GM12878 (cell line): ENCODE measurements at regions not wholly inside any gene's neighbourhood (a gene's known extent, or its start where the extent isn't known, plus 50 kb on each side); places are given as distances from the start of the nearest gene placed in this dataset.

Experiments used
- ATAC-seq: fragments of 200-7000 bp; cut with Tn5 transposase; 3 replicates; pipeline ENCODE4 v1.9.1; 2020; ENCODE audit warnings: mild to moderate bottlenecking, moderate library complexity
- BruUV-seq: library from RNA; stranded (reverse); fragments of 400-500 nt; replicated peaks from 2 replicates; lab custom pipeline; 2021; lab: Mats Ljungman, UMichigan
- CTCF ChIA-PET: fragments of 300-600 bp; sonication (Branson Sonifier 250); formaldehyde crosslinking; extraction: SDS; loops from one replicate; lab custom pipeline; 2021; ENCODE audit warnings: inconsistent platforms; lab: Yijun Ruan, JAX
- POLR2A ChIA-PET: fragments of 350-600 bp; formaldehyde crosslinking; extraction: SDS; loops from one replicate; lab custom pipeline; 2021; ENCODE audit warnings: inconsistent platforms; lab: Charles Lee
- RAD21 ChIA-PET: fragments of 300-600 bp; sonication (Branson Sonifier 250); formaldehyde crosslinking; loops from one replicate; lab custom pipeline; 2023; ENCODE audit warnings: antibody characterized with exemption; ENCODE audit not compliant: unreplicated experiment; lab: Charles Lee
- SMC1A ChIA-PET: fragments of 300-600 bp; sonication (Branson Sonifier 250); formaldehyde crosslinking; loops from one replicate; lab custom pipeline; 2023; ENCODE audit not compliant: unreplicated experiment, uncharacterized antibody; lab: Charles Lee
- DNase-seq: peaks from one replicate; pipeline ENCODE4 v3.0.0-alpha.2; 2011; ENCODE audit warnings: low read depth, low spot score
- FAIRE-seq: peaks from 3 replicates; lab custom pipeline; 2011; peaks lifted over from hg19 to GRCh38; lab: Jason Lieb, UNC
- H2AFZ ChIP-seq: 2 replicates; pipeline ENCODE4 v1.6.0; 2011; ENCODE audit warnings: low read depth, low read length, control low read depth; ENCODE audit not compliant: control insufficient read depth
- H3K27ac ChIP-seq: 2 replicates; pipeline ENCODE4 v1.5.1; 2011; ENCODE audit warnings: control low read depth; ENCODE audit not compliant: control insufficient read depth, insufficient read depth
- H3K27me3 ChIP-seq, 2 experiments: replicated peaks in 1 of 2; 2 replicates each; pipeline versions ENCODE4 v1.6.0 to v1.6.1; 2011; ENCODE audit warnings: low read length in 1 of 2; ENCODE audit not compliant: control insufficient read depth in 2 of 2, insufficient read depth in 2 of 2
- H3K36me3 ChIP-seq, 2 experiments: 2 replicates each; pipeline ENCODE4 v1.5.1; 2011; ENCODE audit warnings: low read length in 1 of 2; ENCODE audit not compliant: control insufficient read depth in 2 of 2, insufficient read depth in 2 of 2
- H3K4me1 ChIP-seq: 2 replicates; pipeline ENCODE4 v1.6.1; 2011; ENCODE audit warnings: mild to moderate bottlenecking, low read length, moderate library complexity, mixed read lengths; ENCODE audit not compliant: control insufficient read depth, insufficient read depth
- H3K4me2 ChIP-seq: 2 replicates; pipeline ENCODE4 v1.6.0; 2011; ENCODE audit warnings: control low read depth; ENCODE audit not compliant: control insufficient read depth, insufficient read depth
- H3K4me3 ChIP-seq: fragments of 200-600 bp; sonication (generic); 2 replicates; pipeline ENCODE4 v1.5.1; 2016
- H3K79me2 ChIP-seq: 2 replicates; pipeline ENCODE4 v1.6.0; 2011; ENCODE audit warnings: low read length; ENCODE audit not compliant: control insufficient read depth, insufficient read depth
- H3K9ac ChIP-seq: 2 replicates; pipeline ENCODE4 v1.8.0; 2011; ENCODE audit warnings: low read length, control low read depth, mixed read lengths; ENCODE audit not compliant: control insufficient read depth, insufficient read depth
- H3K9me3 ChIP-seq: replicated peaks from 3 replicates; pipeline ENCODE4 v1.5.1; 2011; ENCODE audit warnings: mild to moderate bottlenecking, low read length; ENCODE audit not compliant: control insufficient read depth, insufficient read depth
- H4K20me1 ChIP-seq: 2 replicates; pipeline ENCODE4 v1.6.0; 2011; ENCODE audit not compliant: control insufficient read depth, insufficient read depth
- CHD1 ChIP-seq: IDR thresholded peaks from 2 replicates; pipeline ENCODE4 v1.6.1; 2012; ENCODE audit warnings: low read depth, low read length, improper control_type of control experiment
- EP300 ChIP-seq, 2 experiments: fragments of 150-350 bp in 1 of 2; IDR thresholded peaks; 2 replicates each; pipeline ENCODE4 v1.6.1; 2011 to 2012; ENCODE audit warnings: low read depth in 2 of 2, low read length in 2 of 2, borderline replicate concordance in 1 of 2, improper control_type of control experiment in 1 of 2, inconsistent platforms in 1 of 2; ENCODE audit not compliant: control insufficient read depth in 1 of 2
- KAT2A ChIP-seq: conservative IDR thresholded peaks from 2 replicates; pipeline ENCODE4 v1.6.1; 2011; ENCODE audit warnings: low read depth, low read length; ENCODE audit not compliant: control insufficient read depth
- KDM1A ChIP-seq: fragments of 200-600 bp; sonication (generic); IDR thresholded peaks from 2 replicates; pipeline ENCODE4 v1.6.1; 2016; ENCODE audit warnings: borderline replicate concordance
- MYC ChIP-seq: IDR thresholded peaks from 2 replicates; pipeline ENCODE4 v1.6.1; 2011; ENCODE audit warnings: mild to moderate bottlenecking, low read length, moderate library complexity, inconsistent platforms; ENCODE audit not compliant: insufficient read depth, insufficient replicate concordance, insufficient read length, severe bottlenecking
- NFYA ChIP-seq: IDR thresholded peaks from 2 replicates; pipeline ENCODE4 v1.6.1; 2011; ENCODE audit warnings: low read depth, mild to moderate bottlenecking, low read length, improper control_type of control experiment, borderline replicate concordance
- NR2C2 ChIP-seq: IDR thresholded peaks from 2 replicates; pipeline ENCODE4 v1.6.1; 2011; ENCODE audit warnings: borderline replicate concordance, low read depth; ENCODE audit not compliant: control insufficient read depth, insufficient read length
- POU2F2 ChIP-seq: IDR thresholded peaks from 3 replicates; pipeline ENCODE4 v1.6.1; 2011; ENCODE audit warnings: low read depth, mild to moderate bottlenecking, low read length, borderline replicate concordance
- TAF1 ChIP-seq: IDR thresholded peaks from 2 replicates; pipeline ENCODE4 v1.6.1; 2011; ENCODE audit warnings: mild to moderate bottlenecking, low read depth, low read length, borderline replicate concordance
- TCF3 ChIP-seq: IDR thresholded peaks from 2 replicates; pipeline ENCODE4 v1.6.1; 2012; ENCODE audit warnings: low read depth, mild to moderate bottlenecking, low read length, borderline replicate concordance; ENCODE audit not compliant: insufficient read depth
- TCF7 ChIP-seq: IDR thresholded peaks from 2 replicates; pipeline ENCODE4 v1.6.1; 2014; ENCODE audit warnings: antibody characterized with exemption, borderline replicate concordance
- YY1 ChIP-seq: IDR thresholded peaks from 2 replicates; pipeline ENCODE4 v1.6.1; 2011; ENCODE audit warnings: low read depth, mild to moderate bottlenecking, low read length
- ZNF217 ChIP-seq: fragments of 450-650 bp; IDR thresholded peaks from 2 replicates; pipeline ENCODE4 v1.6.1; 2017; ENCODE audit warnings: antibody characterized with exemption, mild to moderate bottlenecking
- WGBS: methylation state at CpG from one replicate; pipeline ENCODE4 v1.1.6; 2016; ENCODE audit warnings: low lambda C conversion rate; ENCODE audit not compliant: insufficient replicate concordance, insufficient coverage; ENCODE audit errors: missing lambda C conversion rate; 5-methylcytosine and 5-hydroxymethylcytosine counted together
- in situ Hi-C: fragments of 300-500 bp; cut with MboI; formaldehyde crosslinking; loops from 9 replicates; pipeline ENCODE4 v1.14.3; 2018; ENCODE audit warnings: mixed read lengths
- intact Hi-C: fragments of 100-400 bp; cut with micrococcal nuclease; formaldehyde crosslinking; loops from one replicate; pipeline ENCODE4 v1.14.2; 2022; ENCODE audit not compliant: unreplicated experiment
- TF ChIP-seq, protein P1 (sequence below): IDR thresholded peaks from 2 replicates; pipeline ENCODE4 v1.6.1; 2012; ENCODE audit warnings: low read depth, low read length, improper control_type of control experiment
- TF ChIP-seq, protein P2 (sequence below): fragments of 150-350 bp; IDR thresholded peaks from 2 replicates; pipeline ENCODE4 v1.6.1; 2016; ENCODE audit warnings: low read depth, low read length

DNA sequence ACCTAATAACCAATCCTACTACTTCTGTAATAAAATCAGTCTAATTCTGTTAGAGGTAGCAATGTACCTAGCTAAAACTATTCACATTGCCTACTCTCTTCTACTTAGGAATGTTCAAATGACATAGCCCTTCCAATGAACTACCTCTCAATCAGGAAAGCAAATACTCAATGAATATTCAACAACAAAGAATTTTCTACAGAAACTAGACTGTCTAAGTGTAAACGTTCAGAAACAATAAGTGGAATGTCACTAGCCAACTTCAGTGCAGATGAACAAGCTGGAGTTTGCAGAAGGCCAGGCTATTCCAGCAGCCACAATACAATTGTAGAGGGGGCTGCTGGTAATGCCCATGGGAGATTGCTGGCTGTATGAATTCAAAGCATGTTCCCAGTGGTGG is 743.2 kb upstream of the CDH10 start:
- ChIA-PET RAD21 (no interaction called here), SMC1A (no interaction called here), POLR2A (no interaction called here), CTCF (no interaction called here)
- TF ChIP-seq KAT2A: no peak
- no peak for TF ChIP-seq TAF1
- no peak for TF ChIP-seq EP300 (IDR thresholded peaks at IDR 0.05; ENCODE audit: borderline replicate concordance in 1 of 2, control insufficient read depth in 1 of 2, low read depth in 2 of 2, low read length in 2 of 2)
- TF ChIP-seq POU2F2: no peak
- no peak for TF ChIP-seq YY1
- TF ChIP-seq, protein P1, sequence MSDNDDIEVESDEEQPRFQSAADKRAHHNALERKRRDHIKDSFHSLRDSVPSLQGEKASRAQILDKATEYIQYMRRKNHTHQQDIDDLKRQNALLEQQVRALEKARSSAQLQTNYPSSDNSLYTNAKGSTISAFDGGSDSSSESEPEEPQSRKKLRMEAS: no peak
- TF ChIP-seq NR2C2: no peak
- TF ChIP-seq NFYA: no peak
- H2AFZ ChIP-seq: no peak overlapping the region
- BruUV-seq: no TSS peak
- H4K20me1 ChIP-seq: no peaks in the 10 kb centered on the region
- no peak overlapping the region for H3K27ac ChIP-seq
- H3K4me2 ChIP-seq: no peak overlapping the region
- no peaks in the 10 kb centered on the region for H3K27me3 ChIP-seq
- ATAC-seq: no peak
- in situ Hi-C loops: no loop called here
- DNase-seq: no peak
- H3K36me3 ChIP-seq: no peaks in the 10 kb centered on the region
- no peak for FAIRE-seq
- 0% methylated on average over 1 of the region's 1 CpG for WGBS
- intact Hi-C loops: no loop called here
- H3K79me2 ChIP-seq: no peaks in the 10 kb centered on the region
- H3K9ac ChIP-seq: no peak overlapping the region
- H3K4me1 ChIP-seq: no peaks in the 10 kb centered on the region
- H3K9me3 ChIP-seq: no peaks in the 10 kb centered on the region
- H3K4me3 ChIP-seq: no peak overlapping the region

DNA sequence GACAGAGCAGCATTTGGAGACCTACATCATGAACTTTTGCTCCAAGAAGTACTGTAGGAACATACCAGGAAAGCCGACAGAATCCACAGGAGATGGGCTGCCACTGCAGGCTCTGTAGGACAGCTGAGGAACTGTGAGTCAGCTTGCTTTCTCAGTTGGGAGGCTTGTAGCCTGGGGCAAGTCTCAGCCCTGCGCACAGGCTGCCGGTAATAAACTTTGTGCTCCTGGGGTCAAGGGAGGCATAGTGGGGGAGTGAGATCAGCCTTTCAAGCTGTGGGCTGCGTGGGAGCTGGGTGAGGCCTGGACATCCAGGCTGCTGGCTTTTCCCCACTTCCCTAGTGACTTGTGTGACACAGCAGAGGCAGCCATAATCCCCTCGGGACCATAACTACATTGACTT is 718.0 kb upstream of the CDH10 start:
- no peaks in the 10 kb centered on the region for H3K27me3 ChIP-seq
- no TSS peak for BruUV-seq
- H3K36me3 ChIP-seq: no peaks in the 10 kb centered on the region
- H3K4me3 ChIP-seq: no peak overlapping the region
- SMC1A ChIA-PET: no interaction called here
- RAD21 ChIA-PET: no interaction called here
- no peak for DNase-seq
- POLR2A ChIA-PET: no interaction called here
- CTCF ChIA-PET: no interaction called here
- H3K27ac ChIP-seq: no peak overlapping the region
- no peaks in the 10 kb centered on the region; the same call in 2 of the 3 replicates for H3K9me3 ChIP-seq
- no peaks in the 10 kb centered on the region for H4K20me1 ChIP-seq
- no peak for ATAC-seq
- 39% methylated on average over 5 of the region's 5 CpGs for WGBS
- no peak overlapping the region for H2AFZ ChIP-seq
- H3K4me1 ChIP-seq: no peaks in the 10 kb centered on the region
- H3K79me2 ChIP-seq: no peaks in the 10 kb centered on the region
- intact Hi-C loops (no loop called here), in situ Hi-C loops (no loop called here)
- no peak overlapping the region for H3K9ac ChIP-seq
- H3K4me2 ChIP-seq: no peak overlapping the region
- FAIRE-seq: no peak
- TF ChIP-seq CHD1: no peak
- TF ChIP-seq, protein P2, sequence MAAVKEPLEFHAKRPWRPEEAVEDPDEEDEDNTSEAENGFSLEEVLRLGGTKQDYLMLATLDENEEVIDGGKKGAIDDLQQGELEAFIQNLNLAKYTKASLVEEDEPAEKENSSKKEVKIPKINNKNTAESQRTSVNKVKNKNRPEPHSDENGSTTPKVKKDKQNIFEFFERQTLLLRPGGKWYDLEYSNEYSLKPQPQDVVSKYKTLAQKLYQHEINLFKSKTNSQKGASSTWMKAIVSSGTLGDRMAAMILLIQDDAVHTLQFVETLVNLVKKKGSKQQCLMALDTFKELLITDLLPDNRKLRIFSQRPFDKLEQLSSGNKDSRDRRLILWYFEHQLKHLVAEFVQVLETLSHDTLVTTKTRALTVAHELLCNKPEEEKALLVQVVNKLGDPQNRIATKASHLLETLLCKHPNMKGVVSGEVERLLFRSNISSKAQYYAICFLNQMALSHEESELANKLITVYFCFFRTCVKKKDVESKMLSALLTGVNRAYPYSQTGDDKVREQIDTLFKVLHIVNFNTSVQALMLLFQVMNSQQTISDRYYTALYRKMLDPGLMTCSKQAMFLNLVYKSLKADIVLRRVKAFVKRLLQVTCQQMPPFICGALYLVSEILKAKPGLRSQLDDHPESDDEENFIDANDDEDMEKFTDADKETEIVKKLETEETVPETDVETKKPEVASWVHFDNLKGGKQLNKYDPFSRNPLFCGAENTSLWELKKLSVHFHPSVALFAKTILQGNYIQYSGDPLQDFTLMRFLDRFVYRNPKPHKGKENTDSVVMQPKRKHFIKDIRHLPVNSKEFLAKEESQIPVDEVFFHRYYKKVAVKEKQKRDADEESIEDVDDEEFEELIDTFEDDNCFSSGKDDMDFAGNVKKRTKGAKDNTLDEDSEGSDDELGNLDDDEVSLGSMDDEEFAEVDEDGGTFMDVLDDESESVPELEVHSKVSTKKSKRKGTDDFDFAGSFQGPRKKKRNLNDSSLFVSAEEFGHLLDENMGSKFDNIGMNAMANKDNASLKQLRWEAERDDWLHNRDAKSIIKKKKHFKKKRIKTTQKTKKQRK: no peak
- TF ChIP-seq TCF3: no peak
- no peak for TF ChIP-seq TCF7
- TF ChIP-seq MYC: no peak
- no peak for TF ChIP-seq KDM1A
- no peak for TF ChIP-seq NR2C2
- no peak for TF ChIP-seq ZNF217
